ENCODE measurements at regions not wholly inside any gene's neighbourhood (a gene's known extent, or its start where the extent isn't known, plus 50 kb on each side); places are given as distances from the start of the nearest gene placed in this dataset.

DNA sequence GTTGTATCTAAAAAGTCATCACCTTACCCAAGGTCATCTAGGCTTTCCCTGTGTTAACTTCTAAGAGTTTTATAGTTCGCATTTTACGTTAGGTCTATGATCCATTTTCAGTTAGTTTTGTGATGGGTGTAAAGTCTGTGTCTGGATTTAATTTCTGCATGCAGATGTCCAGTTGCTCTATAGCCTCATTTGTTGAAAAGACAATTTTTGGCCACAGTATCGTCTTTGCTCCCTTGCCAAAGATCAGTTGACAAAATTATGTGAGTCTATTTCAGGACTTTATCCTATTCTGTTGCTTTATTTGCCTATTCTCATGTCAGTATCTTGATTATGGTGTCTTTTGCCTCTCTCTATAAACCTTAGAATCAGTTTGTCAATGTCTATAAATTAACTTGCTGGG lies 85.1 kb downstream of the METRNL start (continued):
- TF ChIP-seq, protein P1, sequence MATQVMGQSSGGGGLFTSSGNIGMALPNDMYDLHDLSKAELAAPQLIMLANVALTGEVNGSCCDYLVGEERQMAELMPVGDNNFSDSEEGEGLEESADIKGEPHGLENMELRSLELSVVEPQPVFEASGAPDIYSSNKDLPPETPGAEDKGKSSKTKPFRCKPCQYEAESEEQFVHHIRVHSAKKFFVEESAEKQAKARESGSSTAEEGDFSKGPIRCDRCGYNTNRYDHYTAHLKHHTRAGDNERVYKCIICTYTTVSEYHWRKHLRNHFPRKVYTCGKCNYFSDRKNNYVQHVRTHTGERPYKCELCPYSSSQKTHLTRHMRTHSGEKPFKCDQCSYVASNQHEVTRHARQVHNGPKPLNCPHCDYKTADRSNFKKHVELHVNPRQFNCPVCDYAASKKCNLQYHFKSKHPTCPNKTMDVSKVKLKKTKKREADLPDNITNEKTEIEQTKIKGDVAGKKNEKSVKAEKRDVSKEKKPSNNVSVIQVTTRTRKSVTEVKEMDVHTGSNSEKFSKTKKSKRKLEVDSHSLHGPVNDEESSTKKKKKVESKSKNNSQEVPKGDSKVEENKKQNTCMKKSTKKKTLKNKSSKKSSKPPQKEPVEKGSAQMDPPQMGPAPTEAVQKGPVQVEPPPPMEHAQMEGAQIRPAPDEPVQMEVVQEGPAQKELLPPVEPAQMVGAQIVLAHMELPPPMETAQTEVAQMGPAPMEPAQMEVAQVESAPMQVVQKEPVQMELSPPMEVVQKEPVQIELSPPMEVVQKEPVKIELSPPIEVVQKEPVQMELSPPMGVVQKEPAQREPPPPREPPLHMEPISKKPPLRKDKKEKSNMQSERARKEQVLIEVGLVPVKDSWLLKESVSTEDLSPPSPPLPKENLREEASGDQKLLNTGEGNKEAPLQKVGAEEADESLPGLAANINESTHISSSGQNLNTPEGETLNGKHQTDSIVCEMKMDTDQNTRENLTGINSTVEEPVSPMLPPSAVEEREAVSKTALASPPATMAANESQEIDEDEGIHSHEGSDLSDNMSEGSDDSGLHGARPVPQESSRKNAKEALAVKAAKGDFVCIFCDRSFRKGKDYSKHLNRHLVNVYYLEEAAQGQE (IDR thresholded peaks at IDR 0.05; ENCODE audit: low read depth, low read length) = no peak
- TF ChIP-seq EZH2 (IDR thresholded peaks at IDR 0.05; ENCODE audit: borderline replicate concordance, control insufficient read depth, low read depth, low read length) (no peak), PAX8 (IDR thresholded peaks at IDR 0.05) (no peak), CBX3 (IDR thresholded peaks at IDR 0.05; ENCODE audit: borderline replicate concordance, low read depth) (no peak), SUZ12 (IDR thresholded peaks at IDR 0.05; ENCODE audit: unreplicated experiment) (no peak)
- TF ChIP-seq, protein P2, sequence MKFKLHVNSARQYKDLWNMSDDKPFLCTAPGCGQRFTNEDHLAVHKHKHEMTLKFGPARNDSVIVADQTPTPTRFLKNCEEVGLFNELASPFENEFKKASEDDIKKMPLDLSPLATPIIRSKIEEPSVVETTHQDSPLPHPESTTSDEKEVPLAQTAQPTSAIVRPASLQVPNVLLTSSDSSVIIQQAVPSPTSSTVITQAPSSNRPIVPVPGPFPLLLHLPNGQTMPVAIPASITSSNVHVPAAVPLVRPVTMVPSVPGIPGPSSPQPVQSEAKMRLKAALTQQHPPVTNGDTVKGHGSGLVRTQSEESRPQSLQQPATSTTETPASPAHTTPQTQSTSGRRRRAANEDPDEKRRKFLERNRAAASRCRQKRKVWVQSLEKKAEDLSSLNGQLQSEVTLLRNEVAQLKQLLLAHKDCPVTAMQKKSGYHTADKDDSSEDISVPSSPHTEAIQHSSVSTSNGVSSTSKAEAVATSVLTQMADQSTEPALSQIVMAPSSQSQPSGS (IDR thresholded peaks at IDR 0.05; ENCODE audit: low read length) = no peak
- TF ChIP-seq, protein P3, sequence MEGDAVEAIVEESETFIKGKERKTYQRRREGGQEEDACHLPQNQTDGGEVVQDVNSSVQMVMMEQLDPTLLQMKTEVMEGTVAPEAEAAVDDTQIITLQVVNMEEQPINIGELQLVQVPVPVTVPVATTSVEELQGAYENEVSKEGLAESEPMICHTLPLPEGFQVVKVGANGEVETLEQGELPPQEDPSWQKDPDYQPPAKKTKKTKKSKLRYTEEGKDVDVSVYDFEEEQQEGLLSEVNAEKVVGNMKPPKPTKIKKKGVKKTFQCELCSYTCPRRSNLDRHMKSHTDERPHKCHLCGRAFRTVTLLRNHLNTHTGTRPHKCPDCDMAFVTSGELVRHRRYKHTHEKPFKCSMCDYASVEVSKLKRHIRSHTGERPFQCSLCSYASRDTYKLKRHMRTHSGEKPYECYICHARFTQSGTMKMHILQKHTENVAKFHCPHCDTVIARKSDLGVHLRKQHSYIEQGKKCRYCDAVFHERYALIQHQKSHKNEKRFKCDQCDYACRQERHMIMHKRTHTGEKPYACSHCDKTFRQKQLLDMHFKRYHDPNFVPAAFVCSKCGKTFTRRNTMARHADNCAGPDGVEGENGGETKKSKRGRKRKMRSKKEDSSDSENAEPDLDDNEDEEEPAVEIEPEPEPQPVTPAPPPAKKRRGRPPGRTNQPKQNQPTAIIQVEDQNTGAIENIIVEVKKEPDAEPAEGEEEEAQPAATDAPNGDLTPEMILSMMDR (IDR thresholded peaks at IDR 0.05 in 2 of 3, conservative IDR thresholded peaks at IDR 0.05 in 1 of 3; ENCODE audit: control insufficient read depth in 2 of 3, extremely low read depth in 1 of 3, insufficient read depth in 1 of 3, low read depth in 3 of 3, low read length in 3 of 3) = no peak
- TF ChIP-seq, protein P4, sequence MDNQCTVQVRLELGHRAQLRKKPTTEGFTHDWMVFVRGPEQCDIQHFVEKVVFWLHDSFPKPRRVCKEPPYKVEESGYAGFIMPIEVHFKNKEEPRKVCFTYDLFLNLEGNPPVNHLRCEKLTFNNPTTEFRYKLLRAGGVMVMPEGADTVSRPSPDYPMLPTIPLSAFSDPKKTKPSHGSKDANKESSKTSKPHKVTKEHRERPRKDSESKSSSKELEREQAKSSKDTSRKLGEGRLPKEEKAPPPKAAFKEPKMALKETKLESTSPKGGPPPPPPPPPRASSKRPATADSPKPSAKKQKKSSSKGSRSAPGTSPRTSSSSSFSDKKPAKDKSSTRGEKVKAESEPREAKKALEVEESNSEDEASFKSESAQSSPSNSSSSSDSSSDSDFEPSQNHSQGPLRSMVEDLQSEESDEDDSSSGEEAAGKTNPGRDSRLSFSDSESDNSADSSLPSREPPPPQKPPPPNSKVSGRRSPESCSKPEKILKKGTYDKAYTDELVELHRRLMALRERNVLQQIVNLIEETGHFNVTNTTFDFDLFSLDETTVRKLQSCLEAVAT (IDR thresholded peaks at IDR 0.05) = no peak

Measured in GM12878 (cell line).